PC-3 (cell line): ENCODE measurements at regions not wholly inside any gene's neighbourhood (a gene's known extent, or its start where the extent isn't known, plus 50 kb on each side); places are given as distances from the start of the nearest gene placed in this dataset.

Experiments
- CTCF ChIP-seq: fragments of 300-600 bp; sonication (generic); conservative IDR thresholded peaks from 2 replicates; pipeline ENCODE4 v1.5.1; 2017; ENCODE audit warnings: antibody characterized with exemption, low read depth, mild to moderate bottlenecking, low read length
- EZH2 ChIP-seq: fragments of 300-600 bp; sonication (generic); IDR thresholded peaks from one replicate; pipeline ENCODE4 v1.6.1; 2017; ENCODE audit warnings: antibody characterized with exemption, mild to moderate bottlenecking, low read length; ENCODE audit not compliant: unreplicated experiment
- EZH2phosphoT487 ChIP-seq: fragments of 300-600 bp; sonication (generic); IDR thresholded peaks from 2 replicates; pipeline ENCODE4 v1.6.1; 2018; ENCODE audit warnings: mild to moderate bottlenecking, antibody characterized with exemption, low read length, borderline replicate concordance

DNA sequence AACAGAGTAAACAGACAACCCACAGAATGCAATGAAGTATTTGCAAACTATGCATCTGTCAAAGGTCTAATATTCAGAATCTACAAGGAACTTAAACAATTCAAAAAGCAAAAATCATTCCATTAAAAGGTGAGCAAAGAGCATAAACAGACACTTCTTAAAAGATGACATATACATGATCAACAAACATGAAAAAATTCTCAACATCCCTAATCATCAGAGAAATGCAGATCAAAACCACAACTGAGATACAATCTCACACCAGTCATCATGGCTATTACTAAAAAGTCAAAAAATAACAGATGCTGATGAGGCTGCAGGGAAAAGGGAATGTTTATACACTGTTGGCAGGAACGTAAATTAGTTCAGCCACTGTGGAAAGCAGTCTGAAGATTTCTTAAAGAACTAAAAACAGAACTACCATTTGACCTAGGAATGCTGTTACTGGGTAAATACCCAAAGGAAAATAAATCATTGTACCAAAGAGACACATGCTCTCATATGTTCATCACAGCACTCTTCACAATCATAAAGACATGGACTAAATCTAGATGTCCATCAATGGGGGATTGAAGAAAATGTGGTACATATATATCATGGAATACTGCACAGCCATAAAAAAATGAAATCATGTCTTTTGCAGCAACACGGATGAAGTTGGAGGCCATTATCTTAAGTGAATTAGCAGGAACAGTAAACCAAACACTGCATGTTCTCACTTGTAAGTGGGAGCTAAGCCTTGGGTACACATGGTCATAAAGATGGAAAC is 393.3 kb upstream of the CBLB start:
- TF ChIP-seq EZH2phosphoT487 (no peak), EZH2 (no peak), CTCF (no peak)
